Epithelial cell of esophagus (primary cell): ENCODE measurements at regions not wholly inside any gene's neighbourhood (a gene's known extent, or its start where the extent isn't known, plus 50 kb on each side); places are given as distances from the start of the nearest gene placed in this dataset.
A peak's percentile ranks its signal among the peaks of the same experiment; 100 is the strongest.

ENCODE experiments used
- DNase-seq: peaks from one replicate; pipeline ENCODE4 v3.0.0; 2010; ENCODE audit warnings: low read depth
- H3K4me3 ChIP-seq: 2 replicates; pipeline ENCODE4 v1.5.1; 2011; ENCODE audit warnings: mild to moderate bottlenecking, low read length, control low read depth
- TF ChIP-seq, protein P1 (sequence below): IDR thresholded peaks from 2 replicates; pipeline ENCODE4 v1.5.1; 2011; ENCODE audit warnings: low read depth, mild to moderate bottlenecking, low read length, control low read depth, inconsistent platforms; ENCODE audit not compliant: insufficient read depth; ENCODE audit errors: missing control alignments

DNA sequence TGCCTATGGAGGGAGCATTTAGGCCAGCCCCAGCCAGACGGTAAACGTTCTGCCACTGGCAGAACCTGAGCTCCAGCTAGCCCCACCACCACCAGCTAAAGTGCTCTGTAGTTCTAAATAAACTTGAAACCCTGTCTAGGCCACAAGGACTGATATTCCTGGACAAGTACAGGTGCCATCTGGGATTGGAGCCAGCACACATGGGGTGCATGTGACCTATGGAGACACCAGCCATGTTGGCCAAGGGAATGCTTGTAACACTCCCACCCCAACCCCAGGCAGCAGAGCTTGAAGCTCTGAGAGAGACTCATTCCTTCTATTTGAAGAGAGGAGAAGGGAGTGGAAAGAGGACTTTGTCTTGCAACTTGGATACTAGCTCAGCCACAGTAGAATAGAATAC is 284.5 kb upstream of the DCBLD2 start:
- no peak overlapping the region for H3K4me3 ChIP-seq
- TF ChIP-seq, protein P1, sequence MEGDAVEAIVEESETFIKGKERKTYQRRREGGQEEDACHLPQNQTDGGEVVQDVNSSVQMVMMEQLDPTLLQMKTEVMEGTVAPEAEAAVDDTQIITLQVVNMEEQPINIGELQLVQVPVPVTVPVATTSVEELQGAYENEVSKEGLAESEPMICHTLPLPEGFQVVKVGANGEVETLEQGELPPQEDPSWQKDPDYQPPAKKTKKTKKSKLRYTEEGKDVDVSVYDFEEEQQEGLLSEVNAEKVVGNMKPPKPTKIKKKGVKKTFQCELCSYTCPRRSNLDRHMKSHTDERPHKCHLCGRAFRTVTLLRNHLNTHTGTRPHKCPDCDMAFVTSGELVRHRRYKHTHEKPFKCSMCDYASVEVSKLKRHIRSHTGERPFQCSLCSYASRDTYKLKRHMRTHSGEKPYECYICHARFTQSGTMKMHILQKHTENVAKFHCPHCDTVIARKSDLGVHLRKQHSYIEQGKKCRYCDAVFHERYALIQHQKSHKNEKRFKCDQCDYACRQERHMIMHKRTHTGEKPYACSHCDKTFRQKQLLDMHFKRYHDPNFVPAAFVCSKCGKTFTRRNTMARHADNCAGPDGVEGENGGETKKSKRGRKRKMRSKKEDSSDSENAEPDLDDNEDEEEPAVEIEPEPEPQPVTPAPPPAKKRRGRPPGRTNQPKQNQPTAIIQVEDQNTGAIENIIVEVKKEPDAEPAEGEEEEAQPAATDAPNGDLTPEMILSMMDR: no peak
- DNase-seq: no peak

DNA sequence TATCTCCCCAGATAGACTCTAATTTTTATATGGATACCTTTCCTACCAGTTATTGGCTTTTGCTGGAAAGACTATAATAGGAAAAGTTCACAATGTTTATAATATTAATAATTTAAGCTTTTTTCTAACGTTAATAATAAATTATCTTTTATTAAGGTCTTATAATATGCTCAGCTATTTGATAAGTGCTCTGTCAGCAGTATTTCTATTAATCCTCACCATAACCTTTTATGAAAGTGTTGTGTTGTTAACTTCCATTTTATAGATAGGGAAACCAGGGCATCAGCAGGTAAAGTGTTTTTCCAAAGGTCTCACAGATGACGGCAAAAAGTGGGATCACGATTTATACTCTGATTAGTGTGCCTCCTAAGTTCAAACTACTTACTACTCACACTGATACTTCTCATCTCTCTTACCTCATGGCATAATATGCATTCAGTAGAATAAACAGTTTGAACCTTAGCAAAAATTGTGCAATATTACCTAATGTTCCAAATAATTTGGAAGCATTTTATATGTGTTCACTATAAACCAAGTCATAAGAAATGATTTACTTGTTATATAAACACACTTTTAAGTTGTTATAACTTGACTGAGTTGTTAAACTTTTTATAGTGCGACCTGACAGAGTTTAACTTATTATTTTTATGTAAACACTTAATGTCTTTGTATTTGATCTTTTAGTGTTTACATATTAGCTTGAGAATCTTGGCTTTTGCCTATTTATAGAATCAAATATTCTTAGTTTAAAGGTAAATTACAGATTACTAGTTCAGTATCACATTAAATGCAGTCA is 274.9 kb upstream of the DCBLD2 start:
- no peak for DNase-seq
- TF ChIP-seq, protein P1: no peak
- no peak overlapping the region for H3K4me3 ChIP-seq

DNA sequence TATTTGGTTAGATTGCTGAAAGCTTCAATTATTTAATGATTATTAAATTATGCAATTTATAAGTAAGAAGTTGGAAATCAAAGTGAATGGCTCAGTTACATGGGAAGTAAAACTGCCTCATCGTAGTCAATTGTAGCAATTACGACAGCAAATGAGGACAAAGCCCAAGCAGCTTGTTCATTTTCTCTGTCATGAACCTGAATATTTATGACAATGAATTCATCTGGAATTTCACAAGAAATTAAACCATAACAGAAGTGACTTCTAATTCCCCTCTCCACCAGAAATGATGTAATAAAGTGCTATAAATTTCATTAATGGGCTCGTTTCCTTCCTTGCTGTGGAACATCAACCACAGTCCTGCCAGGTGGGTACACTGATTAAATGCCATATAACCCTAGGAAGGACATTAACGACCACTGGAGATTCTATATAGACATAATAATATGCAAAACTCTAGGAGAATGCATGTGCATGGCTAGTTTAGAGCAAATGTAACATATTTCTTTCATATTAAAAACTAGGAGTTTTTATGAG is 273.8 kb upstream of the DCBLD2 start:
- DNase-seq: no peak
- no peak overlapping the region for H3K4me3 ChIP-seq
- TF ChIP-seq, protein P1: no peak

DNA sequence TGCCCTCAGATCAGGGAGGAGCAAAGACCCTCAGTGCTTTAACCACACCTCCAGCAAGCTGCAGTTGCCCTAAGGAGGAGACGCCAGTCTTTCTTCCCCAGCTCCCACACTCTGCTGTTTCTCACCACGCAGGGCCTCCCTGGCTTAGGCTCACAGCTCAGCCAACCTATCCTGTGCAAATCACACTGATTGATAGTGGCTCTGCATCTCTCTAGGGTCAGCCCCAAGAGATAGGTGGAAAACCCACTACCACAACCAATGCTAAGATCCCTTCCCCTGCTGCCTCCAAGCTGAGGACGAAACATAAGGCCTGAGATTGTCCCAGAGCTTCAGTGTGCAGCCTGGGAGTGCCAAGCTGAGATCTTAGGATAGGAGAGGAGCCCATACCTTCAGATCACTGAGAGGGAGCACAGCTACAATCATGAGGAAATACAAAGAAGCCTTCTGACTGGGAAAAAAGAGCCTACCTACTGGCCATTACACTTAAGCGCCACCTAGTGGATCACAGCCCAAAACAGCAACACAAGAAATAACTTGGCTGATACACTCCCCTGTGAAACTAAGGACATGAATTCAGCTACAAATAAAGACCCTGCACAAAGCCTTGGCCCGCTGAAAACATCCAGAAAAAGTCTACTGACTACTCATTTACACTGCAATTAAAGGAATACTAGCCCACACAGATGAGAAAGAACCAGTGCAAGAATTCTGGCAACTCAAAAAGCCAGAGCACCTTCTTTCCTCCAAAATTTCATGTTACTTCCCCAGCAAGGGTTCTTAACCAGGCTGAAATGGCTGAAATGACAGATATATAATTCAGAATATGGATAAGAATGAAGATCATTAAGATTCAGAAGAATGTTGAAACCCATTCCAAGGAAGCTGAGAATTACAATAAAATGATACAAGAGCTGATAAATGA is 271.5 kb upstream of the DCBLD2 start:
- TF ChIP-seq, protein P1: peak; percentile 86
- no peak overlapping the region for H3K4me3 ChIP-seq
- peak; percentile 81 for DNase-seq

DNA sequence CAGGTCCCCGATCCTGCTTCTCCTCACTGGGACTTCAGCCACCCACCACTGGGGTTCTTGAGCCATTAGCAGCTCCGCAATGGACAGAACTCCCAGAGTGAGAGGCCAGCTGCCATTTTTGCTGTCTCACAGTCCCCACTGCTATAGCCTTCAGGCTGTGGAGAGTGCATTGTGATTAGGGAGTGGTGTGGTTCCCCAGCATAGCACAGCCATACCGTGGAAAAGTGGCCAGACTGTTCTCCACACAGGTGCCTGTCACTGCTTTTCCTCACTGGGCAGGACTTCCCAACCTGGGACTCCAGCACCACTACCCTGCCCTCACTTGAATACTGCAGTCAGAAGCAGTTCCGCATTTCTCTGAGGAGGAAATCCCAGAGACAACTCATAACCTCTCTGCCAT is 270.3 kb upstream of the DCBLD2 start:
- DNase-seq: no peak
- TF ChIP-seq, protein P1: no peak
- H3K4me3 ChIP-seq: no peak overlapping the region

DNA sequence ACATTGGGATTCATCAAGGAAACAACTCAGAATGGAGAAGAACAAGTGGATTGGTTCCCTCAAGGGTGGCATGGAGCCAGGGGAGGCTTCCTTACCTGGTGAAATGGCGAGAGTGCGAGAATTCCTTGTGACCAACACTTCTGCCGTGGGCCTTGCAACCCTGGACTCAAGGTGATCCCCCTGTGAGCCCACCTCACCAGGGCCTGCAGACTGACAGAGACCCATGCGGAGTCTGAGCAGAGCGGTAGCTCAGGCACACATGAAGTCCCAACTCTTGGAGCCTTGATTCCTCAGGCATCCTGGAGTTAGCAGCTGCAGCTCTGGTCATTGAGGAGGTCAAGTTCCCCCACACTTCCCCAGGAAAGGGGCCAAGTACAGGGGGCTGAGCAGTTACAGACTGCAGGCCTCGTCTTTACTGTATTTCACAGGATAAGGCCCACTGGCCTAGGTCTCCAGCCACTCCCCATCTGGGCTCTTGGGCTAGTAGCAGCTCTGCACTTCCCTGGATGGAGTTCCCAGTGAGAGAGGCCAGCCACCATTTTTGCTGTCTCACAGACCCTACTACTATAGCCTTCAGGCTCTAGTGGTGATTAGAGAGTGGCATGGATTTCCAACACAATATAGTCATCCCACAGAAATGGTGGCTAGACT is 269.5 kb upstream of the DCBLD2 start:
- TF ChIP-seq, protein P1: no peak
- no peak overlapping the region for H3K4me3 ChIP-seq
- DNase-seq: no peak
